ENCODE measurements at regions not wholly inside any gene's neighbourhood (a gene's known extent, or its start where the extent isn't known, plus 50 kb on each side); places are given as distances from the start of the nearest gene placed in this dataset.

DNA sequence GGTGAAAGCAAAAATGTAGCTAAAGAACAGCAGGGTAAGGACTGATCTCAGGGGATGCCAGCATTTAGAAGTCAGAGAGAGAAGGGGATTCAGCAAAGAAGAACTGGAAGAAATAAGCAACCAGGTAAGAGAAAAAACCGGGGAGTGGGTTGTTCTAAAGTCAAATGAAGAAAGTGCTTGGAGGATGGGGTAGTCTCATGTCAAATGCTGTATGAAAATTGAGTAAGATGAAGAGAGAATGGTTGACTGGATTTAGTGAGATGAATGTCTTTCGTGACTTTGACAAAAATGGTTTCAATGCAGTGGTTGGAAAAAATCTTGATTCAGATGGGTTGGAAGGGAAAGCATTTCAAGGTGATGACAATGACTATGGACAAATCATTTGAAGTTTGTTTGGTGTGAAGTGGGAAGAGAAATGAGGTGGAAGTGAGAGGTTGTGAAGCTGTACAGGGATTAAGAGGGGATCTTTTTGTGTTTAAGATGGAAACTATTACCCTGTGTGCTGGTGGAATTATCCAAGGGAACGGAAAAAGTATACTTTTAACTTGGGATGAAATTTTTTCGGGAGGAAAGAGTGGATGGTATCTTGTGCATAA, 484.0 kb downstream of the ETS1 start:
- H3K4me3 ChIP-seq (ENCODE audit: low read depth, low read length): no peak overlapping the region
- TF ChIP-seq, protein P1, sequence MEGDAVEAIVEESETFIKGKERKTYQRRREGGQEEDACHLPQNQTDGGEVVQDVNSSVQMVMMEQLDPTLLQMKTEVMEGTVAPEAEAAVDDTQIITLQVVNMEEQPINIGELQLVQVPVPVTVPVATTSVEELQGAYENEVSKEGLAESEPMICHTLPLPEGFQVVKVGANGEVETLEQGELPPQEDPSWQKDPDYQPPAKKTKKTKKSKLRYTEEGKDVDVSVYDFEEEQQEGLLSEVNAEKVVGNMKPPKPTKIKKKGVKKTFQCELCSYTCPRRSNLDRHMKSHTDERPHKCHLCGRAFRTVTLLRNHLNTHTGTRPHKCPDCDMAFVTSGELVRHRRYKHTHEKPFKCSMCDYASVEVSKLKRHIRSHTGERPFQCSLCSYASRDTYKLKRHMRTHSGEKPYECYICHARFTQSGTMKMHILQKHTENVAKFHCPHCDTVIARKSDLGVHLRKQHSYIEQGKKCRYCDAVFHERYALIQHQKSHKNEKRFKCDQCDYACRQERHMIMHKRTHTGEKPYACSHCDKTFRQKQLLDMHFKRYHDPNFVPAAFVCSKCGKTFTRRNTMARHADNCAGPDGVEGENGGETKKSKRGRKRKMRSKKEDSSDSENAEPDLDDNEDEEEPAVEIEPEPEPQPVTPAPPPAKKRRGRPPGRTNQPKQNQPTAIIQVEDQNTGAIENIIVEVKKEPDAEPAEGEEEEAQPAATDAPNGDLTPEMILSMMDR (IDR thresholded peaks at IDR 0.05; ENCODE audit: insufficient read depth, low read depth, low read length): no peak
- DNase-seq (ENCODE audit: low read depth): no peak

DNA sequence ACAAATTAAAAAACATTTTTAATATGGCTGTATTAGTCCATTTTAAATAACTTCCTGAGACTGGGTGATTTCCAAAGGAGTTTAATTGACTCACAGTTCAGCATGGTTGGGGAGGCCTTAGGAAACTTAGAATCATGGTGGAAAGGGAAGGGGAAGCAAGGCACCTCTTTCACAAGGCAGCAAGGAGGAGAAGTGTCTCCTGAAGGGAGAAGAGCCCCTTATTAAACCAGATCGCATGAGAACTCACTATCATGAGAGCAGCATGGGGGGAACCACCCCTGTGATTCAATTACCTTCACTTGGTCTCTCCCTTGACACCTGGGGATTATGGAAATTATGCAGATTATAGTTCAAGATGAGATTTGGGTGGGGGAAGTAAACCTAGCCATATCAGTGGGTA, 488.6 kb downstream of the ETS1 start:
- TF ChIP-seq, protein P1 (IDR thresholded peaks at IDR 0.05; ENCODE audit: insufficient read depth, low read depth, low read length): no peak
- no peak overlapping the region for H3K4me3 ChIP-seq (ENCODE audit: low read depth, low read length)
- DNase-seq (ENCODE audit: low read depth): no peak

DNA sequence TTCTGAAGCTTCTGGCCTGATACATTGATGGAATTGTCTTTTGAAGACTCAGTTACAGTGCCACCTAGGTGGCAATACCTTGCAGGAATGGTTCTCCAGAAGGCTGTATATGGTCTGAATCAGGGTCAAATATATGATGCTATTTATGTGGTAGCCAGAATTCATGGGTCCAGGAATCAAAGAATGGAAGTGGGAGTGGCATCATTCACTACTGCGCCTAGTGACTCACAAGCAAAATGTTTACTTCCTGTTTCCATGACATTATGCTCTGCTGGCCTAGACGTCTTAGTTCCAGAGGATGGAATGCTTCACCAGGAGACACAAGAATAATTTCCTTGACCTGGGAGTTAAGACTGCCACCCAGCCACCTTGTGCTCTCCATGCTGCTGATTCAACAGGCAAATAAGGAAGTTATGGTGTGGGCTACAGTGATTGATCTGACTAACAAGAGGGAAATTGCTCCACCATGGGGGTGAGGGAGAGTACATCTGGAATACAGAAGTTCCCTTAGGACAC, 491.8 kb downstream of the ETS1 start:
- TF ChIP-seq, protein P1 (IDR thresholded peaks at IDR 0.05; ENCODE audit: insufficient read depth, low read depth, low read length): no peak
- peak; percentile 65 for DNase-seq (ENCODE audit: low read depth)
- no peak overlapping the region for H3K4me3 ChIP-seq (ENCODE audit: low read depth, low read length)

DNA sequence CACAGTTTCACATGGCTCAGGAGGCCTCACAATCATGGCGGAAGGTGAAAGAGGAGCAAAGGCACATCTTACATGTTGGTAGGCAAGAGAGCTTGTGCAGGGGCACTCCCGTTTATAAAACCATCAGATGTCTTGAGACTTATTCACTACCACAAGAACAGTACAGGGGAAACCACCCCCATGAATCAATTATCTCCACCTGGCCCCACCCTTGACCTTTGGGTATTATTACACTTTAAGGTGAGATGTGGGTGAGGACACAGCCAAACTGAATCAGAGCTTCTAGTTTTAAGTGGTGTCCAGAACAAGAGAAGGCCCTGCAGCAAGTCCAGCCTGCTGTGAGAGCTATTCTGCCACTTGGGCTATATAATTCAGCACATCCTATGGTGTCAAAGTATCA, 493.7 kb downstream of the ETS1 start:
- DNase-seq (ENCODE audit: low read depth): no peak
- H3K4me3 ChIP-seq (ENCODE audit: low read depth, low read length): no peak overlapping the region
- TF ChIP-seq, protein P1 (IDR thresholded peaks at IDR 0.05; ENCODE audit: insufficient read depth, low read depth, low read length): no peak

DNA sequence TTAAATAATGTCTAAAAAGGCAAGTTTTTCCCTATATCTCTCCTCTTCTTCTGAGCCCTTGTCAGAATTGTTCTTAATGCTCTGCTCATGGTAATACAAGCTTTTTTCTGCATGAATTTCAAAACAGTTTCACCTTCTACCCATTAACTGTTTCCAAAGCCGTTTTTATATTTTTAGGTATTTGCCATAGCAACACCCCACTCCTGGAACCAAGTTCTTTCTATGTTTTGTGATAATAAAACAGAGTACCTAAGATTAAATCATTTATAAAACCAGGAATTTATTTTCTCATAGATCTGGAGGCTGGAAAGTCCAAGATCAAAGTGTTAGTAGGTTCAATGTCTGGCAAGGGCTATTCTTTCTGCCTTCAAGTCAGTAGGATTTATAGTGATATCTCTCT, 497.4 kb downstream of the ETS1 start:
- TF ChIP-seq, protein P1 (IDR thresholded peaks at IDR 0.05; ENCODE audit: insufficient read depth, low read depth, low read length): no peak
- H3K4me3 ChIP-seq (ENCODE audit: low read depth, low read length): no peak overlapping the region
- no peak for DNase-seq (ENCODE audit: low read depth)

DNA sequence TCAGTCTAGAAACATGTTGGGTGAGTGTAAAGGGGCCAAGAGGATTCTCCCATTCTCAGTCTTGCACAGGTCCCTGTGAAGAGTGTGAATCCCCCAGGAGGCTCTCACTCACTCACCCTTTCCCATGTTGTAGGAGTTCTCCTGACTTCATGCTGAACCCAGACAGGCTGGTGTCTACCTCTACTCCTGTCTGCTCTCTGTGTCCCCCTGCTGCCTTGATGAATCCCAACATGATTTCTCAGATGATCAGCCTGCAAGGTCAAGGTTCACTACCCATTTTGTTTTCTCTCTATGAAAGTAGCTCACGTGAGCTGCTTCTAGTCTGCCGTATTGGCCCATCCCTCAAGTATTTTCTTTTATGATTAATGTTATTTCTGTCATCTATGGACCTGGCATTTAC, 500.6 kb downstream of the ETS1 start:
- no peak for DNase-seq (ENCODE audit: low read depth)
- no peak overlapping the region for H3K4me3 ChIP-seq (ENCODE audit: low read depth, low read length)
- TF ChIP-seq, protein P1 (IDR thresholded peaks at IDR 0.05; ENCODE audit: insufficient read depth, low read depth, low read length): no peak

DNA sequence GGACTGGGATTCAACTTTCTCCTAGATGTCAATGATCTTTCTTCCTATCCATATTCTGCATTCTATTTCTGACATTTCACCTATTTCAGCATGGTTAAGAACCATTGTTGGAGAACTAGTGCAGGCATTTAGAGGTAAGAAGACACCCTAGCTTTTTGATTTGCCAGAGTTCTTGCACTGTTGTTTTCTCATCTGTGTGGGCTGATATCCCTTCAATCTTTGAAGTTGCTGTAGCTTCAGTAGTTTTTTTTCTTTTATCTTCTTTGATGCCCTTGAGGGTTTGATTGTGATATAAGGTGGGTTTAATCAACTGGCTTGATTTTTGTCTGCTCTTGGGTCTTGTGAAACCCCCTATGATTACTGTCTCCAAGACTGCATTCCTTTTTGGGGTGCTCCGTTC, 502.1 kb downstream of the ETS1 start:
- no peak for DNase-seq (ENCODE audit: low read depth)
- H3K4me3 ChIP-seq (ENCODE audit: low read depth, low read length): no peak overlapping the region
- TF ChIP-seq, protein P1 (IDR thresholded peaks at IDR 0.05; ENCODE audit: insufficient read depth, low read depth, low read length): no peak

Measured in fibroblast of villous mesenchyme (primary cell).